Chondrocyte (in vitro differentiated cells): ENCODE measurements at regions not wholly inside any gene's neighbourhood (a gene's known extent, or its start where the extent isn't known, plus 50 kb on each side); places are given as distances from the start of the nearest gene placed in this dataset.
"Not testable (repeated sequence)": the region's sequence is repeated elsewhere in the genome, so short reads cannot be mapped to it uniquely, and the experiment has no call there.

Experiments
- DNase-seq: peaks from one replicate; pipeline ENCODE4 v3.0.0; 2021; ENCODE audit warnings: mixed read lengths, low spot score
- H3K27ac Mint-ChIP-seq: one replicate; pipeline ENCODE4 v1.8.0; 2021; ENCODE audit warnings: mild to moderate bottlenecking, moderate library complexity, mixed read lengths; ENCODE audit not compliant: unreplicated experiment
- H3K27me3 Mint-ChIP-seq: 2 replicates; pipeline ENCODE4 v1.8.0; 2021; ENCODE audit warnings: low read depth, mixed read lengths
- H3K36me3 Mint-ChIP-seq: 2 replicates; pipeline ENCODE4 v1.8.0; 2021; ENCODE audit warnings: low read depth, mixed read lengths
- H3K4me1 Mint-ChIP-seq: 2 replicates; pipeline ENCODE4 v1.8.0; 2021; ENCODE audit warnings: low read depth, mild to moderate bottlenecking, mixed read lengths
- H3K4me3 Mint-ChIP-seq: one replicate; pipeline ENCODE4 v1.8.0; 2021; ENCODE audit warnings: mild to moderate bottlenecking, moderate library complexity, mixed read lengths; ENCODE audit not compliant: unreplicated experiment
- H3K9me3 Mint-ChIP-seq: 2 replicates; pipeline ENCODE4 v1.8.0; 2021; ENCODE audit warnings: low read depth, mixed read lengths
- TF ChIP-seq, protein P1 (sequence below): fragments of 200-600 bp; sonication (generic); IDR thresholded peaks from 2 replicates; pipeline ENCODE4 v1.5.0; 2021; ENCODE audit warnings: antibody characterized with exemption, mild to moderate bottlenecking, moderate library complexity

DNA sequence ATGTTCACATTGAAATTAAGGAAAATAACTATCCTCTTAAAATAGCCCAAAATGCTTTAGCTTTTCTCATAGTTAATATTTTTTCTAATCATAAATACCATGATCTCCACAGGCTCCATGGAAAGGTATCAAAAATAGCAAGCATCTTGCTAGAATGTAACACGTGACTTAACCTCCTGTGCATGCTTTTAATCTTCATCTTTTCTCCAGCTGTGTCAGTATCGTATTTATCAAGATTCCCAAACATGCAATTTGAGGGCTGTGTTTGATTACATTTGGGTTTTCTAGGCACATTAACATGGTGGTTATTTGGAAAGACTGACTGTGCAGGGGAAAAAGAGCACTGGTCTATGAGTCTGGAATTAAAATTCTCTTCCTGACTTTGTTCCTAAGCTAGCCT is 472.5 kb upstream of the MCTP2 start:
- no peak for DNase-seq
- no peaks in the 10 kb centered on the region for H3K4me1 Mint-ChIP-seq
- H3K27ac Mint-ChIP-seq: no peak overlapping the region
- TF ChIP-seq, protein P1, sequence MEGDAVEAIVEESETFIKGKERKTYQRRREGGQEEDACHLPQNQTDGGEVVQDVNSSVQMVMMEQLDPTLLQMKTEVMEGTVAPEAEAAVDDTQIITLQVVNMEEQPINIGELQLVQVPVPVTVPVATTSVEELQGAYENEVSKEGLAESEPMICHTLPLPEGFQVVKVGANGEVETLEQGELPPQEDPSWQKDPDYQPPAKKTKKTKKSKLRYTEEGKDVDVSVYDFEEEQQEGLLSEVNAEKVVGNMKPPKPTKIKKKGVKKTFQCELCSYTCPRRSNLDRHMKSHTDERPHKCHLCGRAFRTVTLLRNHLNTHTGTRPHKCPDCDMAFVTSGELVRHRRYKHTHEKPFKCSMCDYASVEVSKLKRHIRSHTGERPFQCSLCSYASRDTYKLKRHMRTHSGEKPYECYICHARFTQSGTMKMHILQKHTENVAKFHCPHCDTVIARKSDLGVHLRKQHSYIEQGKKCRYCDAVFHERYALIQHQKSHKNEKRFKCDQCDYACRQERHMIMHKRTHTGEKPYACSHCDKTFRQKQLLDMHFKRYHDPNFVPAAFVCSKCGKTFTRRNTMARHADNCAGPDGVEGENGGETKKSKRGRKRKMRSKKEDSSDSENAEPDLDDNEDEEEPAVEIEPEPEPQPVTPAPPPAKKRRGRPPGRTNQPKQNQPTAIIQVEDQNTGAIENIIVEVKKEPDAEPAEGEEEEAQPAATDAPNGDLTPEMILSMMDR: no peak
- H3K27me3 Mint-ChIP-seq: peaks cover 4% of the 10 kb centered on the region
- no peak overlapping the region for H3K4me3 Mint-ChIP-seq
- H3K9me3 Mint-ChIP-seq: peaks cover 11% of the 10 kb centered on the region
- no peaks in the 10 kb centered on the region for H3K36me3 Mint-ChIP-seq

DNA sequence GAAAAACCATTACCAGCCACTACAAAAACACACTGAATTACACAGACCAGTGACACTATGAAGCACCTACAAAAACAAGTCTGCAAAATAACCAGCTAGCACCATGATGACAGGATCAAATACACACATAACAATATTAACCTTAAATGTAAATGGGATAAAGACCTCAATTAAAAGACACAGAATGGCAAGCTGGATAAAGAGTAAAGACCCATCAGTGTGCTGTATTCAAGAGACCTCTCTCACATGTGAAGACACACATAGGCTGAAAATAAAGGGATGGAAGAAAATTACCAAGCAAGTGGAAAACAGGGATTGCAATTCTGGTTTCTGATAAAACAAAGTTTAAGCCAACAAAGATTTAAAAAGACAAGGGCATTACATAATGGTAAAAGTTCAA is 482.7 kb upstream of the MCTP2 start:
- no peaks in the 10 kb centered on the region for H3K4me1 Mint-ChIP-seq
- TF ChIP-seq, protein P1: no peak

DNA sequence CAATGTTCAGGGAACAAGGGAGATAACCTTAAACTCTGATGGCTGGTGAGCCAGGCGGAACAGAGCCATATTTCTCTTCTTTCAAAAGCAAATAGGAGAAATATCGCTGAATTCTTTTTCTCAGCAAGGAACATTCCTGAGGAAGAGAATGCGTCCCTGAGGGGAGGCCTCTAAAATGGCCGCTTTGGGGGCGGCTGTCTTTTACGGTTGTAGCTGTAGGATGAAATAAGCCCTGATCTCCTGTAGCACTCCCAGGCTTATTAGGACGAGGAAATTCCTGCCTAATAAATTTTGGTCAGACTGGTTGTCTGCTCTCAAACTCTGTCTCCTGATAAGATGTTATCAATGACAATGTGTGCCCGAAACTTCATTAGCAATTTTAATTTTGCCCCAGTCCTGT is 496.4 kb upstream of the MCTP2 start:
- H3K36me3 Mint-ChIP-seq, H3K27ac Mint-ChIP-seq, DNase-seq: not testable (repeated sequence)

More for the DNA sequence above, 482.7 kb upstream of the MCTP2 start:
- Mint-ChIP-seq H3K9me3 (peaks cover 41% of the 10 kb centered on the region), H3K36me3 (no peaks in the 10 kb centered on the region), H3K4me3 (no peak overlapping the region), H3K27ac (no peak overlapping the region), H3K27me3 (no peaks in the 10 kb centered on the region)
- no peak for DNase-seq

DNA sequence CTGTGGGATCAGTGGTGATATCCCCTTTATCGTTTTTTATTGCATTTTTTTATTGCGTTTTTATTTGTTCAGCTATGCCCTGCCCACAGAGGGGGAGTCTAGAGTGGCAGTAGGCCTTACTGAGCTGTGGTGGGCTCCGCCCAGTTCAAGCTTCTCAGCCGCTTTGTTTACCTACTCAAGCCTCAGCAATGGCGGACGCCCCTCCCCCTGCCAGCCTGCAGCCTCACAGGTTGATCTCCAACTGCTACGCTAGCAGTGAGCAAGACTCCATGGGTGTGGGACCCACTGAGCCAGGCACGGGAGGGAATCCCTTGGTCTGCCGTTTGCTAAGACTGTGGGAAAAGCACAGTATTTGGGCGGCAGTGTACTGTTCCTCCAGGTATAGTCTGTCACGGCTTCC is 500.6 kb upstream of the MCTP2 start:
- Mint-ChIP-seq H3K27me3 (peaks cover 1% of the 10 kb centered on the region), H3K36me3 (peaks cover 6% of the 10 kb centered on the region), H3K27ac (no peak overlapping the region), H3K4me1 (no peaks in the 10 kb centered on the region), H3K4me3 (no peak overlapping the region), H3K9me3 (peaks cover 31% of the 10 kb centered on the region)
- TF ChIP-seq, protein P1: no peak
- DNase-seq: no peak

More for the DNA sequence above, 496.4 kb upstream of the MCTP2 start:
- not testable (repeated sequence) for H3K4me1 Mint-ChIP-seq, H3K27me3 Mint-ChIP-seq, H3K4me3 Mint-ChIP-seq
- peaks cover 18% of the 10 kb centered on the region for H3K9me3 Mint-ChIP-seq

DNA sequence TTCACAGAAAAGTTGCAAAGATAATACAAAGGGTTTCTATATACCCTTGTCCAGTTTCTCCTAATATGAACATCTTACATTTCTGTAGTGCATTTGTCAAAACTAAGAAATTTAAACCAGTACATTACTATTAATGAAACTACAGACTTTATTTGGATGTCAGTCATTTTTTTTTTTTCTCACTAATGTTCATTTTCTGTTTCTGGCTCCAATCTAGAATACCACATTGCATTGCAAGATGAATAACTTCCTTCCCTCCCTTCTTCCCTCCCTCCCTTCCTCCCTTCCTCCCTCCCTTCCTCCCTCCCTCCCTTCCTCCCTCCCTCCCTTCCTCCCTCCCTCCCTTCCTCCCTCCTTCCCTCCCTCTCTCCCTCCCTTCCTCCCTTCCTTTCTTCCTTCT is 509.2 kb upstream of the MCTP2 start:
- H3K4me3 Mint-ChIP-seq: no peak overlapping the region
- DNase-seq: no peak
- TF ChIP-seq, protein P1: no peak
- H3K27ac Mint-ChIP-seq: no peak overlapping the region
- no peaks in the 10 kb centered on the region for H3K9me3 Mint-ChIP-seq
- H3K27me3 Mint-ChIP-seq: no peaks in the 10 kb centered on the region
- H3K36me3 Mint-ChIP-seq: no peaks in the 10 kb centered on the region
- H3K4me1 Mint-ChIP-seq: peaks cover 7% of the 10 kb centered on the region

DNA sequence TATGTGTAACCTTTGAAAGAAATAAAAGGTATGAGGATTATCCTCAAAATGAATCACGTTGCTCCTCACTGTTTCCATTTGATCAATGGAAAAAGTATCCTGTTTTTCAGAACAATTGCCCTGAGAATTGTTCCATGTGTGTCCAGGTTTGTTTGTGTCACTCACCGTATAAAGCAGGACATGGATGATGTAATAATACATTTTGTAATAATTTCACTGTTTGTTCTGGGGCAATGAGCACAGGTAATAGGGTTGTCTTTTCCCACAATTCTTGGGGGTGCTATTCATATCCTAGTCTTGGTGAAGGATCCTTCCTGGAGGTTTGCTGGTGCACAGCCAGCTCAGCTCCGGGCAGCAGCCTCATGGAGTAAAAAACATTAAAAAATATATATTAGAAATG is 510.8 kb upstream of the MCTP2 start:
- no peak for DNase-seq
- Mint-ChIP-seq H3K4me3 (no peak overlapping the region), H3K27me3 (no peaks in the 10 kb centered on the region), H3K36me3 (no peaks in the 10 kb centered on the region), H3K9me3 (no peaks in the 10 kb centered on the region), H3K27ac (no peak overlapping the region), H3K4me1 (peaks cover 7% of the 10 kb centered on the region)
- TF ChIP-seq, protein P1: no peak
